NCI-H146 treated with DMSO at 0.1 percent for 48 hours (cell line): ENCODE measurements at regions not wholly inside any gene's neighbourhood (a gene's known extent, or its start where the extent isn't known, plus 50 kb on each side); places are given as distances from the start of the nearest gene placed in this dataset.

Source experiments
- DNase-seq: peaks from one replicate; lab custom pipeline; 2025; ENCODE audit not compliant: unreplicated experiment; lab: John Stamatoyannopoulos, UW

- DNase-seq = no peak
These were observed 109.7 kb upstream of the GADL1 start for GRCh38 chr3:31004025-31004678.

GRCh38 chr3:31008994-31009393 is 114.5 kb upstream of the GADL1 start:
- DNase-seq = no peak

- DNase-seq = peak; percentile 65
These were observed 115.4 kb upstream of the GADL1 start for GRCh38 chr3:31009881-31010280.

DNA sequence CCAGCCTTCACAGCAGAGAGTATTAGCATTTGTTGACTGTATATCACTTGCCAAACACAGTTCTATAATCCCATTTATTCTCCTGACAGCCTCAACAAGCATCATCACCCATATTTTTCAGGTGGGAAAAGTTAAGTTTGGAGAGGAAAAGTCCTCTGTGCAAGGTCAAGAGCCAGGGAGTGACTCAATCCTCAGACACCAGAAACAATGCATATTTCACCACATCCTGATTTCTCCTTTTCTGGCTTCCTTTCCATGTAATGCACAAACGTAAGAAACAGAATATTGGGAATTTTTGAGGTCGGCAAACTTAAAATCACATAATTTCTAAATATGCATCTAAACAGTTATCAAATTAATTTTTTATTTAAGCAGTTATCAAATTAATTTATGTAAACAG is 116.0 kb upstream of the GADL1 start:
- DNase-seq = no peak

DNA sequence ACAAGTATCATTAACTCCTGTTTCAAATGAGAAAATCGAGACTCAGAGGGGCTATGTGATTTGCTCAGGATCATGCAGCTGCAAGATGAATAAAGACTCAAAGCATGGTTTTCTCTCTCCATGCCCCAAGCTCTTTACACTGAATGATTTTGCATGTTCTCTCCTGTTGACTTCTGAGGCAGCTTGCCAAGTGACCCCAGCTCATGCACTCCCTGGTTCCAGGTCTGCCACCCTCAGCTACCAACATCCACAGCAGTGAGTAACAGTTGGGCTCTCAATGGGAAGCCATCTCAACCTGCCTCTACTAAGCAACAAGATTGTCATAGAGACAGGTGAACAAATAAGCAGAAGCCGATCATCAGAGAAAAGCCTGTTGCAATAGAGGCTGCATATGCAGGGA is 116.9 kb upstream of the GADL1 start:
- peak; percentile 85 for DNase-seq

DNA sequence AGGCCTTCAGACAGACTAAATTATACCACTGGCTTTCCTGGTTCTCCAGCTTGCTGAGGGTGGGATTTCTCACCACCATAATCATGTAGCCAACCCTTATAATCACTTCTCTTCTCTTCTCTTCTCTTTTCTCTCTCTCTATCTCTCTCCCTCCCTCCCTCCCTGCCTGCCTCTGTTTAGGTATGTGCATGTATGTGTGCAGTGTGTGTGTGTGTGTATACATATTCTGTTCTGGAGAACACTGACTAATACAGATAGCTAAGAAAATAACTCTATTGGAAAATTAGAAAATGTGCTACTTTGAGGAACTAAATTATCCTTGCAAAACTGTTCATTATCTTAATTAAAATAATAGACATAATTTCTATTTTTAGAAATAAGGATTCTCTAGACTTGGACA is 118.6 kb upstream of the GADL1 start:
- no peak for DNase-seq

- no peak for DNase-seq
These were observed 119.4 kb upstream of the GADL1 start for GRCh38 chr3:31013843-31014242.

DNA sequence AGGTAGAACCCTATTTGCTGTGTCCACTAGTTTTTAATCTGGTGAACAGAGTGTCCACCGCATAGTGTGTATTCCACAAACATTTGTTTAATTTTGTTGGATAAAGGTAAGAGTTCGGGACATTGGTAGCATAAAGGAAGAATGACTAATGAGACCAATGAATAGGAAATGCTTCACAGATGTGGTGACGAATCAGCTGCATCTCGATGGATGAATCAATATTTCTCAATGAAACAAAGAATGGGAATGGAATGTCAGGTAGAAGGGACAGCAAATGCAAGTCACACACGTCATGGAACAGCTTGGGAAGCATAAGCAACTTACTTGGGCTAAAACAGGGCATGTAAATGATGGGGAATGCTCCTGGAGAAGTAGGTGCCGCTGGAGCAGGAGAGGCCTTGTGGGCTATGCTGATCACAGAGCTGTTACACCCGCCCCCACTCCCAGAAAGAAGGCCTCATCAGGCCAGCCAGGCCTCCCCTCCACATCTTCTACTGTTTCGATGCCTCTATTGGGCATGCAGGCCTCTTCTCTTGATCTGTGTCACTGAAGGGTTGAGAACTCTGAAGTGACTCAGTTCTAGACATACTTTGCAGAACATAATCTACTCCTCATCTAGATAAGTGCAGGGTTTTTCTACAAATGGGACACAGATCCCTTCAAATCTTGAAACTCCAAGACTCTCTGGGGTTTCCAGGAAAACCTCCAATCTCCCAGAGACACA is 120.0 kb upstream of the GADL1 start:
- no peak for DNase-seq

DNA sequence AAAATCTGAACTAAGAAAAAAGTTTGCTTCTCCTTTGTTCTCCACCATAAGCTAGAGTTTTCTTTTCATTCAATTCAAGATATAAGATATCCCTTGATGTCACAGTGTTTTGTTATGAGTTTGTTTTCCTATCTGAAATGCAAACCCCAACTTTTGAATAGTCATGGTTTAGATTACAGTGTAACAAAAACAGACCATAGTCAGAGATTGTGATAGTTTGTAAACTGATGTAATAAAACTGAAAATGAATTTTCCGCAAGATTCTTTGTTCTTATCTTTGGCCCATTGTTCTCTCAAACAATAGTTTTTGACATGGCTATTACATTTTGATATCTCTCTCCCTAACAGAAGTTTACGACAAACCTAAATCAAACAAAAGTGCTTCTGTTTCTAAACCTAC is 121.7 kb upstream of the GADL1 start:
- no peak for DNase-seq

- no peak for DNase-seq
These were observed 128.3 kb upstream of the GADL1 start for GRCh38 chr3:31022716-31023115.

DNA sequence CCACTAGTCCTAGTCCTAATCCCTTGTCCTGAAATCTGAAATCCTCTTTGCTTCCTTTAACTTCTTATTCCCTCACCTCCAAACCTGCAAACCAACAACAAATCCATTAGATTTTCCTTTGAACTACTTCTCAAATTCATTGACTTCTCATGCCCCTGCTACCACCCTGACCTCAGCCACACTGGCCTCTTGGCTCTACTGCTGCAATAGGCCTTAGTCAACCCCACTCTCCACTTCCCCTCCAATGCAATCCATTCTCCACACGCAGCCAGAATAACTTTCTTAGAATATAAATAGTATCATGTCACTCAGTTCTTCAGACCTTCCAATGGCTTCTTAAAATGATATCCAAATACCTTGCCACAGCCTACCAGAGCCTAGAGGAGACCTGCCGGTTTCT is 131.1 kb upstream of the GADL1 start:
- no peak for DNase-seq

- DNase-seq = no peak
These were observed 132.8 kb upstream of the GADL1 start for GRCh38 chr3:31027191-31027761.

- no peak for DNase-seq
These were observed 133.5 kb upstream of the GADL1 start for GRCh38 chr3:31027914-31028313.

DNA sequence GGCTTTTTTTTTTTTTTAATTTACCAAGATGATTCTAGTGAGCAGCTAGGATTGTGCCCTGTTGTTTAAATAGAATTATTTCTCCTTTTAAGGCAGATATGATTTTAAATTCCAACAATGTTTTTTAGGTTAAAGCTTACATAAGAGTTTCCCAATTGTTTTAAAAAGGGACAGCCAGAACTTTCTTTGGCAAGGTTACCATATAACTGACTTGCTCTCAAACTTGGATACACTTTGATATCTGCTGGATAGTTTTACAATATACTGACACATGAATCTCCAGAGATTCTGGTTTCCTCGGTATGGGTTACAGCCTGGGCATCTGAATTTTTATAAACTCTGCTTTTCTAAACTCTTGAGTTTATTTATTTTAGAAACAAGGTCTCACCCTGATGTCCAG is 134.3 kb upstream of the GADL1 start:
- DNase-seq = no peak

- no peak for DNase-seq
These were observed 135.2 kb upstream of the GADL1 start for GRCh38 chr3:31029706-31030105.

DNA sequence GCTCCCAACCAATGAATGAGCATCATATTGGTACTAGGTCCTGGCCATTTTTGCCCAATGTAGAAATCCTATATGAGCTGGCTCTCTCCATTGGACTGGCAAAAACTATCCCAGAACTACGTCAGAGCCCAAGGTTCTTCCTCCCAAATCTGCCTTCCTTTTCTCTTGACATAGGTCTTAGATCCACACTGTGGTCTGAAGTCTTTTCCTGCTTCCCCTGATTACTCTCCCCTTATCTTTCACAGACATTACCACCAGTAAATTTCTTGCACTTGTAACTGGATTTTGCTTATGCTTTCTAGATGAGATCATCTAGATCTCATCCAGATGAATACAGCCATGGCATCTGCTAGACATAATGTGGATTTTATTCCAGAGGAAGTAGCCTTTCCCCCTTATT is 141.2 kb upstream of the GADL1 start:
- DNase-seq = no peak

- DNase-seq = no peak
These were observed 143.8 kb upstream of the GADL1 start for GRCh38 chr3:31038086-31038739.

DNA sequence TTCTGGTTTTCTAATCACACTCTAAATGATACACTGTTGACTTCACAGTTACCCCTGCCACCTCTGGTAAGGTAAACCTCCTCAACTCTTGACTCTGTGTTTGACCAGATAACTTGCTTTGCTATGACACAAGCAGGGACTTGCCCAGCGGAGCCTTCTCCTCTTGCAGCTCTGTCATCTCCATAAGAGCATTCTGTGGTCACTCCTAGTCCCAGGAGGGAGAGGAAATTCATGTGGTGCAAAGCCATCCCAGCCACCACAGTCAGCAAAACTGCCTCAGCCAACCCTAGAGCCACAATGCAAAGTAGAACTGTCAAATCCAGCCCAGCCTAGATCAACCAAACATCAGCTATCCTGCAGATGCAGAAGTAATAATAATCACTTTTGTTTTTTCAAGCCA is 144.7 kb upstream of the GADL1 start:
- no peak for DNase-seq

DNA sequence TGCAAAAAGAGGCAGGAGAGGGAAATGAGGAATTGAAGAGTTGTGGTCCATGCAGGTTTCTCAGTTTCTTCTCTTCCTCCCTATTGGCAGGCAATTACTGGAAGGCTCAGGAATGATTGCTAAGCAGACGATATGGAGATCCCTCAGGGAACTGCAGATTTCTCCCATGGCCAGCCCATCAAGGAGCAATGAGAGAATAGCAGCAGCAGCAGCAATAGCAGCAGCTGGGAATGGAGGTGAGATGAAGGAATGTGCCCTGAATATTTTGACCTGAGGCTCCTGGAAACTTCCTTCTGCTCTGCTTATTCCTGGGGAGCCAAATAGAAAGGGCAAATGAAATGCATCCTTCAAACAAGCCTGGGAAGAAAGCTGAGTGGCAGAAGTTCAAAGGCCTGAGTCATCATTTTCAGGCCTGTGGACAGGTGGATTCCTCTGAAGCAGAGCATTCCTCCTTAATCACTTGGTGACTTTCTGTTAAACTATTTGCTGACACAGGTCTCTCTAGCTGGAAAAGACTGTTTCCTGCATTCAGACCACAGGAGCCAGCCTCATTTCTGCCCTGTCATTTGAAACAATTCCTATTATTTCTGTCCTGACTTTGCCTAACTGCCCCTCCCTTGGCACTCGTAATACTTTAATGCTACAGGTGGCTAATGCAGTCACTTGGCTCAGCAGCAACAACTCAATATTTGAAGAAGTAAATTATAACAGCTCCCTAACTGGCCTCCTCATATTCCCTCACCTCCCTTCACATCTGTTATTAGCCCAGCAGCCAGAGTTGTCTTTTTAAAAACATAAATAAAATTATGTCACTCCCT is 146.9 kb upstream of the GADL1 start:
- DNase-seq = no peak

DNA sequence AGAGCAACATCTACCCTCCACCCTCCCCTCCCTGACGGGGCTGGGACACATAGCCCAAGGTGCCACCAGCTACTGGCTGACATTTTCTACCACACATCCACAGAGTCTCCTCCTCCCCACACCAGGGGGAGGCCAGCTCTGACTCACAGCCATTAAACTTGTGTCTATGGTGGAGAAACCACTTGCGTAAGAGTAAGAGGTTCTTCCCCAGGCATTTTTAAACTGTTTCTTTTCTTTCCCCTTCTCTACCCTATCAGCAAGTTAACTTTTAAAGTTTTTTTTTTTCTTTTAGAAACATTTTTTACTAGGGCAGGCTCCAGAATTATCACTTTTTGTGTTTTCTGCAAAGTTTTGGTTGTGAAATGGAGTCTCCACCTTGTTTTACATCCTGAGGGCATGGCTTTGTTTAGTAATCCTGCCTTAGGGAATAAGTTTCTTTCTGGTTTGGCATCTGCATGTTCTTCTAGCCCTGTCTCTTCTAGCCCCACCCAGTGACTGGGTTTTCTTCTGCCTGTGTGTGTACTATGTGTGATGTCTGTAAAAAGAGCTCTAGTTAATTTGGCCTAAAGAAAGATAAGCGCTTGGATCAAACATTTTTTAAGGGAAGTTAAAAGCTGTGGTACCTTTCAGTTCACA is 148.8 kb upstream of the GADL1 start:
- no peak for DNase-seq

DNA sequence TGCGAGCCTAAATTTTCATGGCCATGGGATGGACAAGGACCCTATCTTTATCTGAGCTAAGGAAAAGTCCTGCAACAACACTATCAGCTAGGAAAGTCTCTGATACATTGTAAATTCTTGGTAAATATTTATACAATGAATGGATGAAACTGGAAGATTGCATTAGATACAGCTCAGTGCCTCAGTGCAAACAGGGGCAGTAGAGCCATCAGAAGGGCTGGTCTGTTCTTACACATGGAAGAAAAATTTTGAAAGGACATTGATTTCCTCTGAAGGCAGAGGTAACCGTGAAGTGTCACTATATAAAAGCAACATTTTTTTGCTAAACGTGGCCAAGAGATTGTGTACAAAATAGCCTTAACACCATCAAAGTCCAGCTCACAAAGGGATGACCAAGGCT is 153.2 kb upstream of the GADL1 start:
- DNase-seq = no peak
